OCI-LY7 (cell line): ENCODE measurements at regions not wholly inside any gene's neighbourhood (a gene's known extent, or its start where the extent isn't known, plus 50 kb on each side); places are given as distances from the start of the nearest gene placed in this dataset.

Experiments
- EZH2phosphoT487 ChIP-seq: fragments of 200-600 bp; sonication (generic); IDR thresholded peaks from 2 replicates; pipeline ENCODE4 v1.6.1; 2018; ENCODE audit warnings: low read depth, borderline replicate concordance, mild to moderate bottlenecking, mixed run types, antibody characterized with exemption, low read length, moderate library complexity, mixed read lengths
- TF ChIP-seq, protein P1 (sequence below): fragments of 200-600 bp; sonication (generic); conservative IDR thresholded peaks from 2 replicates; pipeline ENCODE4 v1.5.1; 2014; ENCODE audit warnings: mild to moderate bottlenecking, antibody characterized with exemption, low read length, moderate library complexity, mixed read lengths

DNA sequence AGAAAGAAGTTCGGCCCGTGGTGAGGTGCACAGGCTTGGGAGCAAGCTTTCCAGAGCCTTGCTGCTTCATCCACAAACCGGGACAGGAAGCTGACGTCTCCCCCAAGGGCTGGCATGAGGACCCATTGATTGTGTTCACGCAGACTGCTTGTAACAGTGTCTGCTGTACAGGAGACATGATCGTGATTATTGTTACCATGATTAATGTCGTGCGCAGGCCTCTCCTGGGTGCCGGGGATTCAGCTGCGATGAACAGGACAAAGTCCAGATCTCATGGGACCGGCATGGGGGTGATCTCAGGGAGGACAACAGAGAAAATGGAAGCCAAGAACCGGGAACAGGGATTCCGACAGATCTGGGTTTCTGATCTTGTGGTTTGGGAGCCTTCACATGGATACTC lies 219.9 kb downstream of the BRD1 start:
- TF ChIP-seq, protein P1, sequence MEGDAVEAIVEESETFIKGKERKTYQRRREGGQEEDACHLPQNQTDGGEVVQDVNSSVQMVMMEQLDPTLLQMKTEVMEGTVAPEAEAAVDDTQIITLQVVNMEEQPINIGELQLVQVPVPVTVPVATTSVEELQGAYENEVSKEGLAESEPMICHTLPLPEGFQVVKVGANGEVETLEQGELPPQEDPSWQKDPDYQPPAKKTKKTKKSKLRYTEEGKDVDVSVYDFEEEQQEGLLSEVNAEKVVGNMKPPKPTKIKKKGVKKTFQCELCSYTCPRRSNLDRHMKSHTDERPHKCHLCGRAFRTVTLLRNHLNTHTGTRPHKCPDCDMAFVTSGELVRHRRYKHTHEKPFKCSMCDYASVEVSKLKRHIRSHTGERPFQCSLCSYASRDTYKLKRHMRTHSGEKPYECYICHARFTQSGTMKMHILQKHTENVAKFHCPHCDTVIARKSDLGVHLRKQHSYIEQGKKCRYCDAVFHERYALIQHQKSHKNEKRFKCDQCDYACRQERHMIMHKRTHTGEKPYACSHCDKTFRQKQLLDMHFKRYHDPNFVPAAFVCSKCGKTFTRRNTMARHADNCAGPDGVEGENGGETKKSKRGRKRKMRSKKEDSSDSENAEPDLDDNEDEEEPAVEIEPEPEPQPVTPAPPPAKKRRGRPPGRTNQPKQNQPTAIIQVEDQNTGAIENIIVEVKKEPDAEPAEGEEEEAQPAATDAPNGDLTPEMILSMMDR: no peak
- TF ChIP-seq EZH2phosphoT487: no peak
